Choroid plexus epithelial cell (primary cell): ENCODE measurements at regions not wholly inside any gene's neighbourhood (a gene's known extent, or its start where the extent isn't known, plus 50 kb on each side); places are given as distances from the start of the nearest gene placed in this dataset.

Source experiments
- DNase-seq: peaks from one replicate; pipeline ENCODE4 v3.0.0-alpha.2; 2010; ENCODE audit warnings: low read depth
- H3K4me3 ChIP-seq: 2 replicates; pipeline ENCODE4 v1.5.1; 2011; ENCODE audit warnings: low read depth, mild to moderate bottlenecking, control low read depth, low read length, moderate library complexity
- CTCF ChIP-seq: conservative IDR thresholded peaks from 2 replicates; pipeline ENCODE4 v1.5.1; 2011; ENCODE audit warnings: low read depth, mild to moderate bottlenecking, control low read depth, inconsistent platforms, low read length, moderate library complexity

GRCh38 chr1:238324211-238324864 lies 433.6 kb upstream of the ZP4 start:
- no peak for TF ChIP-seq CTCF
- DNase-seq = no peak
- no peak overlapping the region for H3K4me3 ChIP-seq

GRCh38 chr1:238323490-238323889 lies 432.8 kb upstream of the ZP4 start:
- DNase-seq = no peak
- no peak overlapping the region for H3K4me3 ChIP-seq
- TF ChIP-seq CTCF = no peak

- TF ChIP-seq CTCF = no peak
- DNase-seq = no peak
- H3K4me3 ChIP-seq = no peak overlapping the region
Measured at GRCh38 chr1:238319957-238320356, 429.2 kb upstream of the ZP4 start.

- no peak for TF ChIP-seq CTCF
- DNase-seq = no peak
- H3K4me3 ChIP-seq = no peak overlapping the region
Measured at GRCh38 chr1:238318294-238319110, 427.8 kb upstream of the ZP4 start.

- H3K4me3 ChIP-seq = no peak overlapping the region
- TF ChIP-seq CTCF = no peak
- DNase-seq = no peak
Measured at GRCh38 chr1:238312969-238313368, 422.2 kb upstream of the ZP4 start.

GRCh38 chr1:238306411-238306810 lies 415.7 kb upstream of the ZP4 start:
- DNase-seq = no peak
- no peak for TF ChIP-seq CTCF
- no peak overlapping the region for H3K4me3 ChIP-seq
